ENCODE measurements at regions not wholly inside any gene's neighbourhood (a gene's known extent, or its start where the extent isn't known, plus 50 kb on each side); places are given as distances from the start of the nearest gene placed in this dataset.

DNA sequence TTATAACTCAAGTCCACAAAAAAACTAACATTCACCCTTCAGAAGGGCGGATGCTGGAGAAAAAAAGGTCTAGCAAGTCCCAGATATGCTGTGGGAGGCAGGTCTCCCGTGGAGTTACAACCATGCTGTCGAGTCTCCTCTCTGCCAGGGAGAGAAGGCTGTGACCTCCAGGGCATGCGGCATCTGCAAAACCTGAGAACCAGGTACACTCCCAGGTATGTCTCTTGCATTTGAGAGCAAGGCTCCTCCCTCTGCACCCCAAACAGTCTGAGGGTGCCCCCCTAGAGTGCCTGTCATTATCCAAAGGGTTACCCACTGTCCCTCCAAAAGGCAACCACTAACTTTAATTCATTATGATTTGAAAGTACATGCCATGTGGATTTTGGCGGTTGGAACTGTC lies 134.0 kb downstream of the IRX2 start:
- no peak for DNase-seq (ENCODE audit: low read depth)
- TF ChIP-seq CTCF (IDR thresholded peaks at IDR 0.05; ENCODE audit: control insufficient read depth, extremely low read depth, insufficient read depth) = no peak
- no peak overlapping the region for H3K4me3 ChIP-seq (ENCODE audit: low read depth, low read length)

GRCh38 chr5:2615917-2616316 lies 135.6 kb downstream of the IRX2 start:
- no peak for TF ChIP-seq CTCF (IDR thresholded peaks at IDR 0.05; ENCODE audit: control insufficient read depth, extremely low read depth, insufficient read depth)
- H3K4me3 ChIP-seq (ENCODE audit: low read depth, low read length) = no peak overlapping the region
- DNase-seq (ENCODE audit: low read depth) = no peak

DNA sequence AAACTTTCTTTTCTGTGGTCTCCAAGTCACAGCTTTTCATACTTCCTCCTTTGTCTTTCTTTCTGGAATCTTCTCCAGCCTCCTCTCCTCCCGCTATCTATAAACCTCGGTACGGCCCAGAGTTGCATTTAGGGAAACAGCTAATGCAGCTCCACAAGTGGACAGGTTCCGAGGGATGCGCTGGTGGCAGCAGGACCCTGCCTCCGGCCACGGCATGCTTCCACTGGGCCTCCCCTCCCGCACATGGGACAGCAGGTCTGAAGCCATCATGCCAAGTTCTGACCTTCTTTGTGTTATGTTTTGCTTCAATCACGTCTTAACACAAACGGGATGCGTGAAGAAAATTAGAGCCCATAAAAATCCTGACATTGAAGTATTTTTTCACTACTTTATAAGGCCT lies 136.9 kb downstream of the IRX2 start:
- DNase-seq (ENCODE audit: low read depth) = no peak
- no peak for TF ChIP-seq CTCF (IDR thresholded peaks at IDR 0.05; ENCODE audit: control insufficient read depth, extremely low read depth, insufficient read depth)

GRCh38 chr5:2611659-2612058 lies 139.8 kb downstream of the IRX2 start:
- no peak for DNase-seq (ENCODE audit: low read depth)
- no peak overlapping the region for H3K4me3 ChIP-seq (ENCODE audit: low read depth, low read length)
- TF ChIP-seq CTCF (IDR thresholded peaks at IDR 0.05; ENCODE audit: control insufficient read depth, extremely low read depth, insufficient read depth) = no peak

More for the DNA sequence above, 136.9 kb downstream of the IRX2 start:
- no peak overlapping the region for H3K4me3 ChIP-seq (ENCODE audit: low read depth, low read length)

GRCh38 chr5:2610986-2611385 lies 140.5 kb downstream of the IRX2 start:
- DNase-seq (ENCODE audit: low read depth) = no peak
- no peak for TF ChIP-seq CTCF (IDR thresholded peaks at IDR 0.05; ENCODE audit: control insufficient read depth, extremely low read depth, insufficient read depth)
- H3K4me3 ChIP-seq (ENCODE audit: low read depth, low read length) = no peak overlapping the region

GRCh38 chr5:2608391-2608790 lies 143.1 kb downstream of the IRX2 start:
- no peak for TF ChIP-seq CTCF (IDR thresholded peaks at IDR 0.05; ENCODE audit: control insufficient read depth, extremely low read depth, insufficient read depth)
- no peak overlapping the region for H3K4me3 ChIP-seq (ENCODE audit: low read depth, low read length)
- no peak for DNase-seq (ENCODE audit: low read depth)

GRCh38 chr5:2607598-2607997 lies 143.9 kb downstream of the IRX2 start:
- DNase-seq (ENCODE audit: low read depth) = no peak
- no peak for TF ChIP-seq CTCF (IDR thresholded peaks at IDR 0.05; ENCODE audit: control insufficient read depth, extremely low read depth, insufficient read depth)
- no peak overlapping the region for H3K4me3 ChIP-seq (ENCODE audit: low read depth, low read length)
